PC-3 (cell line): ENCODE measurements at regions not wholly inside any gene's neighbourhood (a gene's known extent, or its start where the extent isn't known, plus 50 kb on each side); places are given as distances from the start of the nearest gene placed in this dataset.

Source experiments
- ATAC-seq: fragments of 200-7000 bp; cut with Tn5 transposase; 2 replicates; pipeline ENCODE4 v1.9.1; 2020; ENCODE audit warnings: mild to moderate bottlenecking, moderate library complexity
- BruUV-seq: library from RNA; stranded (reverse); fragments of 400-500 nt; replicated peaks from 2 replicates; lab custom pipeline; 2021; lab: Mats Ljungman, UMichigan
- CTCF ChIA-PET: fragments of 300-600 bp; sonication (Branson Sonifier 250); formaldehyde crosslinking; loops from one replicate; lab custom pipeline; 2022; ENCODE audit warnings: antibody characterized with exemption; lab: Charles Lee
- POLR2A ChIA-PET: fragments of 300-600 bp; sonication (Branson Sonifier 250); formaldehyde crosslinking; loops from one replicate; lab custom pipeline; 2022; ENCODE audit warnings: antibody characterized with exemption; ENCODE audit not compliant: unreplicated experiment; lab: Charles Lee
- DNase-seq: peaks from one replicate; pipeline ENCODE4 v3.0.0-alpha.2; 2015
- H2AFZ ChIP-seq: fragments of 300-600 bp; sonication (generic); 2 replicates; pipeline ENCODE4 v1.6.0; 2016; ENCODE audit warnings: antibody characterized with exemption, low read length
- H3F3A ChIP-seq: fragments of 300-600 bp; sonication (generic); one replicate; pipeline ENCODE4 v1.6.0; 2017; ENCODE audit warnings: antibody characterized with exemption, low read length, control low read depth, mild to moderate bottlenecking; ENCODE audit not compliant: unreplicated experiment
- H3K27ac ChIP-seq: fragments of 300-600 bp; sonication (generic); 2 replicates; pipeline ENCODE4 v1.5.1; 2016; ENCODE audit warnings: mild to moderate bottlenecking, low read length
- H3K27me3 ChIP-seq: fragments of 300-600 bp; sonication (generic); 2 replicates; pipeline ENCODE4 v1.6.1; 2016; ENCODE audit warnings: low read length, mixed read lengths
- H3K36me3 ChIP-seq: fragments of 300-600 bp; sonication (generic); 2 replicates; pipeline ENCODE4 v1.6.1; 2016; ENCODE audit warnings: low read depth, mixed run types, low read length, mixed read lengths
- H3K4me1 ChIP-seq: fragments of 300-600 bp; sonication (generic); 2 replicates; pipeline ENCODE4 v1.5.1; 2016; ENCODE audit warnings: low read length; ENCODE audit not compliant: insufficient read depth
- H3K4me2 ChIP-seq: fragments of 300-600 bp; sonication (generic); 2 replicates; pipeline ENCODE4 v1.6.0; 2016; ENCODE audit warnings: low read length
- H3K4me3 ChIP-seq: fragments of 300-600 bp; sonication (generic); 2 replicates; pipeline ENCODE4 v1.5.1; 2016; ENCODE audit warnings: mild to moderate bottlenecking, low read length, mixed read lengths
- H3K79me2 ChIP-seq: fragments of 300-600 bp; sonication (generic); 2 replicates; pipeline ENCODE4 v1.6.1; 2017; ENCODE audit warnings: low read length, mixed read lengths
- H3K9ac ChIP-seq: fragments of 300-600 bp; sonication (generic); 2 replicates; pipeline ENCODE4 v1.6.0; 2016; ENCODE audit warnings: mild to moderate bottlenecking, low read length
- H3K9me2 ChIP-seq: fragments of 300-600 bp; sonication (generic); replicated peaks from 2 replicates; pipeline ENCODE4 v1.6.1; 2016; ENCODE audit warnings: mixed run types, low read length, mixed read lengths
- H3K9me3 ChIP-seq: fragments of 300-600 bp; sonication (generic); 2 replicates; pipeline ENCODE4 v1.6.1; 2016; ENCODE audit warnings: low read length, mixed read lengths
- H4K20me1 ChIP-seq: fragments of 300-600 bp; sonication (generic); 2 replicates; pipeline ENCODE4 v1.6.1; 2016; ENCODE audit warnings: low read length, mixed read lengths
- EZH2 ChIP-seq: fragments of 300-600 bp; sonication (generic); IDR thresholded peaks from one replicate; pipeline ENCODE4 v1.6.1; 2017; ENCODE audit warnings: antibody characterized with exemption, mild to moderate bottlenecking, low read length; ENCODE audit not compliant: unreplicated experiment
- EZH2phosphoT487 ChIP-seq: fragments of 300-600 bp; sonication (generic); IDR thresholded peaks from 2 replicates; pipeline ENCODE4 v1.6.1; 2018; ENCODE audit warnings: mild to moderate bottlenecking, antibody characterized with exemption, low read length, borderline replicate concordance
- intact Hi-C: fragments of 100-400 bp; cut with micrococcal nuclease; formaldehyde crosslinking; loops from 2 replicates; pipeline ENCODE4 v1.9.0; 2023
- TF ChIP-seq, protein P1 (sequence below): fragments of 300-600 bp; sonication (generic); conservative IDR thresholded peaks from 2 replicates; pipeline ENCODE4 v1.5.1; 2017; ENCODE audit warnings: antibody characterized with exemption, low read depth, mild to moderate bottlenecking, low read length

DNA sequence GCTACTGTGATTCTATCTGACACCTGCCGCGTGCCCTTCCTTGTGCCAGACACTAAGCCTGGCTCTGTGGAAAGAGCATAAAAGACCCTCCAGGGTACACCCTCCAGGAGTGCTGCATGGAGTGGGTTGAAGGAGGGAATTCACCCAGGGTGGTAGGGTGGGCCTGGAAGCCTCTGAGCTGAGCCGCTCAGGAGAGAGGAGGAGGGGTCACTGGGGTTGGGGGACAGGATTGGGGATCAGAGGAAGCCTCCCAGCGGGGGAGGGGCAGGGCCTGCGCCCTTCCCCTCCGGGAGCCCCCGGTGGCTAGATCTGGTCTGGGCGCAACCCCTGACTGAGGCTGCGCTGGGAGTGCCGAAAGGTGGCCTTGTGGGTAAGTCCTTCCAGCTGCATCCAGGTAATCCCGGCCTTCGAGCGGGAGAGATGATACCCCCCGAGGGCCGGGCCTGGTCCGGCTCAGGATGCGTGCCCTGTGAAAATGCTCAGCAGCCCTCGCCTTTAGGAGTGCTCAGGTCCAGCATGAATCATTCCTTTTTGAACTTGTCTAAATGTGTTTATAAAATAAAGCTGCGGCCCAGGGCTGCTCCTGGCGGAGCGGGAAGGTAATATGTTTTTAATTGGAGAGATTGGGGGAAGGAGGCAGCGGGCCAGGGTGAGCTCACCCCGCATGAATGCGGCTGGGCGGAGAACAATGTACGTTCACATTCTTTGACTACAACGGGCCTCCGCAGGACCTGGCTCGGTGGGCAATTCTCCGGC lies 118.1 kb upstream of the SMIM23 start:
- POLR2A ChIA-PET = no interaction called here
- H3K9me2 ChIP-seq = no peaks in the 10 kb centered on the region
- TF ChIP-seq EZH2 (no peak), EZH2phosphoT487 (no peak)
- TF ChIP-seq, protein P1, sequence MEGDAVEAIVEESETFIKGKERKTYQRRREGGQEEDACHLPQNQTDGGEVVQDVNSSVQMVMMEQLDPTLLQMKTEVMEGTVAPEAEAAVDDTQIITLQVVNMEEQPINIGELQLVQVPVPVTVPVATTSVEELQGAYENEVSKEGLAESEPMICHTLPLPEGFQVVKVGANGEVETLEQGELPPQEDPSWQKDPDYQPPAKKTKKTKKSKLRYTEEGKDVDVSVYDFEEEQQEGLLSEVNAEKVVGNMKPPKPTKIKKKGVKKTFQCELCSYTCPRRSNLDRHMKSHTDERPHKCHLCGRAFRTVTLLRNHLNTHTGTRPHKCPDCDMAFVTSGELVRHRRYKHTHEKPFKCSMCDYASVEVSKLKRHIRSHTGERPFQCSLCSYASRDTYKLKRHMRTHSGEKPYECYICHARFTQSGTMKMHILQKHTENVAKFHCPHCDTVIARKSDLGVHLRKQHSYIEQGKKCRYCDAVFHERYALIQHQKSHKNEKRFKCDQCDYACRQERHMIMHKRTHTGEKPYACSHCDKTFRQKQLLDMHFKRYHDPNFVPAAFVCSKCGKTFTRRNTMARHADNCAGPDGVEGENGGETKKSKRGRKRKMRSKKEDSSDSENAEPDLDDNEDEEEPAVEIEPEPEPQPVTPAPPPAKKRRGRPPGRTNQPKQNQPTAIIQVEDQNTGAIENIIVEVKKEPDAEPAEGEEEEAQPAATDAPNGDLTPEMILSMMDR = no peak
- H3K27me3 ChIP-seq = peaks cover 61% of the 10 kb centered on the region
- H2AFZ ChIP-seq = no peak overlapping the region
- H4K20me1 ChIP-seq = no peaks in the 10 kb centered on the region
- no peaks in the 10 kb centered on the region for H3K4me1 ChIP-seq
- H3K9ac ChIP-seq = no peak overlapping the region
- H3K9me3 ChIP-seq = no peaks in the 10 kb centered on the region
- no peak for ATAC-seq
- BruUV-seq = no TSS peak
- no peaks in the 10 kb centered on the region for H3F3A ChIP-seq
- CTCF ChIA-PET = no interaction called here
- no peaks in the 10 kb centered on the region for H3K79me2 ChIP-seq
- no peak for DNase-seq
- no peak overlapping the region for H3K27ac ChIP-seq
- H3K4me3 ChIP-seq = no peak overlapping the region
- intact Hi-C loops = no loop called here
- H3K36me3 ChIP-seq = no peaks in the 10 kb centered on the region
- H3K4me2 ChIP-seq = no peak overlapping the region

- H3K36me3 ChIP-seq = no peaks in the 10 kb centered on the region
- no peak overlapping the region for H3K4me3 ChIP-seq
- intact Hi-C loops = no loop called here
- DNase-seq (no peak), ATAC-seq (no peak)
- no peak overlapping the region for H3K9ac ChIP-seq
- BruUV-seq = no TSS peak
- H3K4me1 ChIP-seq = no peaks in the 10 kb centered on the region
- no peak overlapping the region for H2AFZ ChIP-seq
- H3K9me2 ChIP-seq = no peaks in the 10 kb centered on the region
- no peak overlapping the region for H3K27ac ChIP-seq
- H3K9me3 ChIP-seq = no peaks in the 10 kb centered on the region
- H3K4me2 ChIP-seq = no peak overlapping the region
- no peaks in the 10 kb centered on the region for H4K20me1 ChIP-seq
- H3F3A ChIP-seq = no peaks in the 10 kb centered on the region
- H3K27me3 ChIP-seq = peaks cover 65% of the 10 kb centered on the region
- TF ChIP-seq EZH2 = no peak
- TF ChIP-seq, protein P1 = no peak
- TF ChIP-seq EZH2phosphoT487 = no peak
- no peaks in the 10 kb centered on the region for H3K79me2 ChIP-seq
- POLR2A ChIA-PET = no interaction called here
- CTCF ChIA-PET = no interaction called here
These were observed 117.6 kb upstream of the SMIM23 start for GRCh38 chr5:171668097-171668412.

GRCh38 chr5:171669571-171669970 lies 116.0 kb upstream of the SMIM23 start:
- BruUV-seq = no TSS peak
- H3K4me2 ChIP-seq = no peak overlapping the region
- H3K36me3 ChIP-seq = no peaks in the 10 kb centered on the region
- TF ChIP-seq EZH2phosphoT487 (no peak), EZH2 (no peak)
- TF ChIP-seq, protein P1 = no peak
- no peaks in the 10 kb centered on the region for H3K9me3 ChIP-seq
- H3K27me3 ChIP-seq = peaks cover 64% of the 10 kb centered on the region
- H3K9ac ChIP-seq = no peak overlapping the region
- H3K79me2 ChIP-seq = no peaks in the 10 kb centered on the region
- intact Hi-C loops = no loop called here
- ATAC-seq = no peak
- no peaks in the 10 kb centered on the region for H3K4me1 ChIP-seq
- H2AFZ ChIP-seq = no peak overlapping the region
- no peak for DNase-seq
- H3F3A ChIP-seq = no peaks in the 10 kb centered on the region
- ChIA-PET CTCF (no interaction called here), POLR2A (interaction anchor here (0.5 kb wide), 1 partner anchor 247 kb away, joined by 3 read pairs; no protein-coding TSS in a partner anchor)
- no peaks in the 10 kb centered on the region for H3K9me2 ChIP-seq
- H3K27ac ChIP-seq = no peak overlapping the region
- H3K4me3 ChIP-seq = no peak overlapping the region
- no peaks in the 10 kb centered on the region for H4K20me1 ChIP-seq
